ENCODE measurements at regions not wholly inside any gene's neighbourhood (a gene's known extent, or its start where the extent isn't known, plus 50 kb on each side); places are given as distances from the start of the nearest gene placed in this dataset.

GRCh38 chr7:54847921-54848320 lies 88.9 kb upstream of the SEC61G start:
- no peaks in the 10 kb centered on the region for H3K4me1 ChIP-seq (ENCODE audit: insufficient read depth)
- intact Hi-C loops (cut with DNase I), result no loop called here
- 81 to 84% (median 82%) methylated on average over 1 of the region's 1 CpG for WGBS, 3 donors
- H3K4me3 ChIP-seq, result no peak overlapping the region
- H3K36me3 ChIP-seq, result no peaks in the 10 kb centered on the region
- no peak for DNase-seq
- TF ChIP-seq EP300 (IDR thresholded peaks at IDR 0.05) (no peak), CTCF (IDR thresholded peaks at IDR 0.05) (no peak), POLR2A (IDR thresholded peaks at IDR 0.05) (no peak)
- H3K9me3 ChIP-seq, result no peaks in the 10 kb centered on the region
- H3K27me3 ChIP-seq, result no peaks in the 10 kb centered on the region
- H3K27ac ChIP-seq, result no peak overlapping the region

- 7 to 11% (median 9%) methylated on average over 1 of the region's 1 CpG for WGBS, 3 donors
These were observed 97.8 kb upstream of the SEC61G start for GRCh38 chr7:54856856-54857255.

GRCh38 chr7:54857294-54857693 lies 98.3 kb upstream of the SEC61G start:
- H3K27ac ChIP-seq, result no peak overlapping the region
- intact Hi-C loops (cut with DNase I), result no loop called here
- peaks cover 2% of the 10 kb centered on the region for H3K4me1 ChIP-seq (ENCODE audit: insufficient read depth)
- WGBS, 3 donors, result 25 to 33% (median 30%) methylated on average over 2 of the region's 2 CpGs
- H3K27me3 ChIP-seq, result no peaks in the 10 kb centered on the region
- H3K4me3 ChIP-seq, result no peak overlapping the region
- no peaks in the 10 kb centered on the region for H3K9me3 ChIP-seq
- DNase-seq, result no peak
- no peak for TF ChIP-seq POLR2A (IDR thresholded peaks at IDR 0.05)
- no peak for TF ChIP-seq EP300 (IDR thresholded peaks at IDR 0.05)
- TF ChIP-seq CTCF (IDR thresholded peaks at IDR 0.05), result no peak
- H3K36me3 ChIP-seq, result no peaks in the 10 kb centered on the region

More at GRCh38 chr7:54856856-54857255, 97.8 kb upstream of the SEC61G start:
- no peak overlapping the region for H3K4me3 ChIP-seq
- intact Hi-C loops (cut with DNase I), result no loop called here
- H3K4me1 ChIP-seq (ENCODE audit: insufficient read depth), result peaks cover 2% of the 10 kb centered on the region
- H3K27me3 ChIP-seq, result no peaks in the 10 kb centered on the region
- H3K27ac ChIP-seq, result no peak overlapping the region
- TF ChIP-seq POLR2A (IDR thresholded peaks at IDR 0.05) (no peak), CTCF (IDR thresholded peaks at IDR 0.05) (no peak), EP300 (IDR thresholded peaks at IDR 0.05) (no peak)
- no peaks in the 10 kb centered on the region for H3K36me3 ChIP-seq
- DNase-seq, result no peak
- H3K9me3 ChIP-seq, result no peaks in the 10 kb centered on the region

GRCh38 chr7:54858008-54858692 lies 99.1 kb upstream of the SEC61G start:
- H3K27me3 ChIP-seq, result no peaks in the 10 kb centered on the region
- no peak overlapping the region for H3K4me3 ChIP-seq
- H3K36me3 ChIP-seq, result no peaks in the 10 kb centered on the region
- peaks cover 2% of the 10 kb centered on the region for H3K4me1 ChIP-seq (ENCODE audit: insufficient read depth)
- intact Hi-C loops (cut with DNase I), result no loop called here
- TF ChIP-seq CTCF (IDR thresholded peaks at IDR 0.05) (no peak), EP300 (IDR thresholded peaks at IDR 0.05) (no peak), POLR2A (IDR thresholded peaks at IDR 0.05) (no peak)
- DNase-seq, result no peak
- WGBS, 3 donors, result 81 to 92% (median 82%) methylated on average over 3 of the region's 3 CpGs
- no peaks in the 10 kb centered on the region for H3K9me3 ChIP-seq
- H3K27ac ChIP-seq, result no peak overlapping the region
